Neural cell (in vitro differentiated cells): ENCODE measurements at regions not wholly inside any gene's neighbourhood (a gene's known extent, or its start where the extent isn't known, plus 50 kb on each side); places are given as distances from the start of the nearest gene placed in this dataset.

Experiments
- H2AFZ ChIP-seq: fragments of 200-600, 300-800 bp; sonication (generic), shearing (Covaris generic); 2 replicates; pipeline ENCODE4 v1.6.0; 2014; ENCODE audit warnings: low read depth, mild to moderate bottlenecking, antibody characterized with exemption, low read length, moderate library complexity
- H3F3A ChIP-seq: fragments of 200-600 bp; shearing (Covaris generic); 2 replicates; pipeline ENCODE4 v1.6.1; 2016; ENCODE audit warnings: mild to moderate bottlenecking, moderate library complexity, mixed read lengths, antibody characterized with exemption, low read length; ENCODE audit not compliant: insufficient read depth, poor library complexity, severe bottlenecking
- H3K27ac ChIP-seq: fragments of 200-600, 300-800 bp; sonication (generic), shearing (Covaris generic); 2 replicates; pipeline ENCODE4 v1.5.1; 2014; ENCODE audit warnings: mild to moderate bottlenecking, low read length, moderate library complexity
- H3K27me3 ChIP-seq: fragments of 300-800, 200-600 bp; sonication (generic), shearing (Covaris generic); 2 replicates; pipeline ENCODE4 v1.6.0; 2014; ENCODE audit warnings: mild to moderate bottlenecking, low read depth, low read length, moderate library complexity; ENCODE audit not compliant: insufficient read depth
- H3K36me3 ChIP-seq: fragments of 300-800, 200-600 bp; sonication (generic), shearing (Covaris generic); 2 replicates; pipeline ENCODE4 v1.5.1; 2014; ENCODE audit warnings: mild to moderate bottlenecking, antibody characterized with exemption, low read length, moderate library complexity; ENCODE audit not compliant: insufficient read depth
- H3K4me2 ChIP-seq: fragments of 300-800, 200-600 bp; sonication (generic), shearing (Covaris generic); 2 replicates; pipeline ENCODE4 v1.6.0; 2014; ENCODE audit warnings: mild to moderate bottlenecking, low read length
- H3K4me3 ChIP-seq: fragments of 300-800, 200-600 bp; sonication (generic), shearing (Covaris generic); 2 replicates; pipeline ENCODE4 v1.5.1; 2014; ENCODE audit warnings: mild to moderate bottlenecking, low read length, moderate library complexity
- H3K79me2 ChIP-seq: fragments of 200-600 bp; shearing (Covaris generic); replicated peaks from 2 replicates; pipeline ENCODE4 v1.6.0; 2014; ENCODE audit warnings: mild to moderate bottlenecking, low read length, moderate library complexity; ENCODE audit not compliant: insufficient read depth
- H3K9ac ChIP-seq: fragments of 300-800, 200-600 bp; sonication (generic), shearing (Covaris generic); 2 replicates; pipeline ENCODE4 v1.6.1; 2016; ENCODE audit warnings: mild to moderate bottlenecking, low read length, mixed read lengths
- H3K9me2 ChIP-seq: fragments of 200-600 bp; shearing (Covaris generic); 2 replicates; pipeline ENCODE4 v1.6.1; 2016; ENCODE audit warnings: mild to moderate bottlenecking, low read length, mixed read lengths; ENCODE audit not compliant: insufficient read depth
- H3K9me3 ChIP-seq: fragments of 200-600, 300-800 bp; sonication (generic), shearing (Covaris generic); 2 replicates; pipeline ENCODE4 v1.6.1; 2016; ENCODE audit warnings: mild to moderate bottlenecking, mixed run types, low read length, moderate library complexity, mixed read lengths
- H4K20me1 ChIP-seq: fragments of 200-600 bp; shearing (Covaris generic); 2 replicates; pipeline ENCODE4 v1.6.1; 2016; ENCODE audit warnings: mild to moderate bottlenecking, mixed run types; ENCODE audit not compliant: insufficient read depth
- CTCF ChIP-seq: fragments of 450-650 bp; IDR thresholded peaks from 2 replicates; pipeline ENCODE4 v1.5.1; 2014; ENCODE audit warnings: antibody characterized with exemption, mild to moderate bottlenecking, moderate library complexity; ENCODE audit not compliant: poor library complexity, severe bottlenecking
- EP300 ChIP-seq: fragments of 450-650 bp; conservative IDR thresholded peaks from 2 replicates; pipeline ENCODE4 v1.6.1; 2014; ENCODE audit warnings: antibody characterized with exemption, mild to moderate bottlenecking, moderate library complexity; ENCODE audit not compliant: poor library complexity, severe bottlenecking
- EZH2 ChIP-seq: fragments of 200-600, 300-800 bp; shearing (Covaris generic), sonication (generic); IDR thresholded peaks from 2 replicates; pipeline ENCODE4 v1.6.1; 2014; ENCODE audit warnings: antibody characterized with exemption, low read length, borderline replicate concordance, mild to moderate bottlenecking; ENCODE audit not compliant: insufficient read depth, poor library complexity, severe bottlenecking
- MXI1 ChIP-seq: fragments of 450-650 bp; conservative IDR thresholded peaks from 2 replicates; pipeline ENCODE4 v1.6.1; 2014; ENCODE audit warnings: antibody characterized with exemption, mild to moderate bottlenecking; ENCODE audit not compliant: poor library complexity, severe bottlenecking
- POLR2AphosphoS5 ChIP-seq: IDR thresholded peaks from 2 replicates; pipeline ENCODE4 v1.6.1; 2012
- RAD21 ChIP-seq: fragments of 450-650 bp; conservative IDR thresholded peaks from 2 replicates; pipeline ENCODE4 v1.6.1; 2014; ENCODE audit warnings: antibody characterized with exemption, mild to moderate bottlenecking, moderate library complexity
- SMC3 ChIP-seq: fragments of 450-650 bp; conservative IDR thresholded peaks from 2 replicates; pipeline ENCODE4 v1.6.1; 2014; ENCODE audit warnings: antibody characterized with exemption, mild to moderate bottlenecking, moderate library complexity; ENCODE audit not compliant: poor library complexity
- TAF1 ChIP-seq: IDR thresholded peaks from 2 replicates; pipeline ENCODE4 v1.6.1; 2012; ENCODE audit warnings: low read depth
- TF ChIP-seq, protein P1 (sequence below): IDR thresholded peaks from 2 replicates; pipeline ENCODE4 v1.6.1; 2012; ENCODE audit warnings: borderline replicate concordance

DNA sequence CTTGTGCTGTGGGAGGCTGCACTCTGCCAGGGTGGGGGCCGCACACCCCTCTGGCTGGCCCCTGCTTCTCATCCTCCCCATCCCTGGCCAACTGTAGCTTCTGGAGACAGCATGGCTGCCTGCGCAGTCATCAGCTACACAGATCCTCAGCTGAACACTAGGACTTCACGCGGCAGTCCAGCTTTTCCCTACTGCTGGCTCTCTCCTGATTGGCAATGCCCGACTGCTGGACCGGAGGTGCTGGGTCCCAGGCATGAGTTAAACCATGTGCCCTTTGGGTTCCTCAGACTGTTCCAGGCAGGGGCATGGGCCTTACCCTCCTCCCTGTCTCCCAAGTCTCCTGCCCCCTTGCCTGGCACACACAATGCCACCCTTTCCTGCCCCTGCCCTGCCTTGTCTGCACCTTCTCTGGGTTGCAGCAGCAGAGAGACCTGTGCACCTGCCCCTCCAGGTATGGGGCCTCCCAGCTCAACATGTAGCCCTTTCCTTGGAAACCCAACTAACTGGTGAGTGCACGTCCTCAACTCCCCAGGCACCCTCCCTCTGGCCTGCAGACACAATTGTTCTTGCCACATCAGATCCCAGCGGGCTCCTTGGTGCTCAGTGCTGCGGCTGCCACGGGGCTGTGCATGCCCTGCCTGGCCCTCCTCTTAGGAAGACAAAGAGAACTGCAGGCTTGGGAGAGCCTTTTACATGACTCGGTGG, 1039.2 kb downstream of the TBC1D22A start:
- Histone ChIP-seq H2AFZ (no peak overlapping the region), H3K4me3 (no peak overlapping the region), H3K9me2 (no peaks in the 10 kb centered on the region), H3K27me3 (no peaks in the 10 kb centered on the region), H3K9ac (no peak overlapping the region), H3K27ac (no peak overlapping the region), H3K36me3 (no peaks in the 10 kb centered on the region), H3F3A (no peaks in the 10 kb centered on the region), H3K4me2 (no peak overlapping the region), H3K79me2 (no peaks in the 10 kb centered on the region), H3K9me3 (no peaks in the 10 kb centered on the region), H4K20me1 (no peaks in the 10 kb centered on the region)
- TF ChIP-seq CTCF = no peak

- no peaks in the 10 kb centered on the region for H3K9me2 ChIP-seq
- H3K9ac ChIP-seq = no peak overlapping the region
- H3K79me2 ChIP-seq = no peaks in the 10 kb centered on the region
- H3K4me2 ChIP-seq = no peak overlapping the region
- no peak overlapping the region for H2AFZ ChIP-seq
- no peaks in the 10 kb centered on the region for H4K20me1 ChIP-seq
- H3K27ac ChIP-seq = no peak overlapping the region
- no peaks in the 10 kb centered on the region for H3K9me3 ChIP-seq
- no peaks in the 10 kb centered on the region for H3K27me3 ChIP-seq
- TF ChIP-seq SMC3 = no peak
- TF ChIP-seq, protein P1, sequence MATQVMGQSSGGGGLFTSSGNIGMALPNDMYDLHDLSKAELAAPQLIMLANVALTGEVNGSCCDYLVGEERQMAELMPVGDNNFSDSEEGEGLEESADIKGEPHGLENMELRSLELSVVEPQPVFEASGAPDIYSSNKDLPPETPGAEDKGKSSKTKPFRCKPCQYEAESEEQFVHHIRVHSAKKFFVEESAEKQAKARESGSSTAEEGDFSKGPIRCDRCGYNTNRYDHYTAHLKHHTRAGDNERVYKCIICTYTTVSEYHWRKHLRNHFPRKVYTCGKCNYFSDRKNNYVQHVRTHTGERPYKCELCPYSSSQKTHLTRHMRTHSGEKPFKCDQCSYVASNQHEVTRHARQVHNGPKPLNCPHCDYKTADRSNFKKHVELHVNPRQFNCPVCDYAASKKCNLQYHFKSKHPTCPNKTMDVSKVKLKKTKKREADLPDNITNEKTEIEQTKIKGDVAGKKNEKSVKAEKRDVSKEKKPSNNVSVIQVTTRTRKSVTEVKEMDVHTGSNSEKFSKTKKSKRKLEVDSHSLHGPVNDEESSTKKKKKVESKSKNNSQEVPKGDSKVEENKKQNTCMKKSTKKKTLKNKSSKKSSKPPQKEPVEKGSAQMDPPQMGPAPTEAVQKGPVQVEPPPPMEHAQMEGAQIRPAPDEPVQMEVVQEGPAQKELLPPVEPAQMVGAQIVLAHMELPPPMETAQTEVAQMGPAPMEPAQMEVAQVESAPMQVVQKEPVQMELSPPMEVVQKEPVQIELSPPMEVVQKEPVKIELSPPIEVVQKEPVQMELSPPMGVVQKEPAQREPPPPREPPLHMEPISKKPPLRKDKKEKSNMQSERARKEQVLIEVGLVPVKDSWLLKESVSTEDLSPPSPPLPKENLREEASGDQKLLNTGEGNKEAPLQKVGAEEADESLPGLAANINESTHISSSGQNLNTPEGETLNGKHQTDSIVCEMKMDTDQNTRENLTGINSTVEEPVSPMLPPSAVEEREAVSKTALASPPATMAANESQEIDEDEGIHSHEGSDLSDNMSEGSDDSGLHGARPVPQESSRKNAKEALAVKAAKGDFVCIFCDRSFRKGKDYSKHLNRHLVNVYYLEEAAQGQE = no peak
- no peaks in the 10 kb centered on the region for H3K36me3 ChIP-seq
- H3K4me3 ChIP-seq = no peak overlapping the region
- H3F3A ChIP-seq = no peaks in the 10 kb centered on the region
Measured at GRCh38 chr22:47798229-47798628, 1035.8 kb downstream of the TBC1D22A start.

DNA sequence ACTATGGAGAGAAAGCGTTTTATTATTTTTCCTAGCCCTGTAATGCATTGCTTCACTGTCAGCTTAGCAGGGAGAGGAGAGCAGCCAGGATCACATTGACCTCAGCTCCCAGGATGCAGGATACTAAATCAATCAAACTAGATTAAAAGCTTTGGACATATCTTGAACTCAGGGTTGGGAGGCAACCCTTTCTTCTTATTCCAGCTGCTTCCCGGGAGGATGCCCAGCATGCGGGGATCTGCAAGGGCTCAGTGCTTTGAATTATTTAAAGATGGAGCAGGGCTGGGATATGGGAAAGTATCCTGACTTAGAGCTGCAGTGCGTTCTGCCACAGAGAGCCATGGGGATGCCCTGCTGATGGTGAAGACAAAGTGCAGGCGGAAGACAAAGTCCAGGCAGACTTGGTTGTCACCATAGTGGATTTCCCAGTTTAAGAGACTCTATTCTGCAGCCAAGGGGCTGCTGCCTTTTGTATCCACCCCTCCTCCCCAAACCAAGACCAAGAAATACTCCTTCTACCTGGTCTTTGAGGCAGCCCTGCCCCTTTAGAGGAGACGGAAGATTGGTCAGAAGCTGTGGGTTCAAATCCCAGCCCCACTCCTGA, 1035.0 kb downstream of the TBC1D22A start:
- Histone ChIP-seq H3K9me3 (no peaks in the 10 kb centered on the region), H3K79me2 (no peaks in the 10 kb centered on the region)
- no peak for TF ChIP-seq TAF1
- TF ChIP-seq EZH2 = no peak
- no peak for TF ChIP-seq EP300
- no peak for TF ChIP-seq MXI1
- TF ChIP-seq, protein P1 = no peak
- no peak for TF ChIP-seq RAD21
- TF ChIP-seq SMC3 = no peak
- no peak for TF ChIP-seq POLR2AphosphoS5
- TF ChIP-seq CTCF = no peak

More for the DNA sequence above, 1035.0 kb downstream of the TBC1D22A start:
- Histone ChIP-seq H3K36me3 (no peaks in the 10 kb centered on the region), H3K4me2 (no peak overlapping the region), H3K9ac (no peak overlapping the region), H3K4me3 (no peak overlapping the region), H3K27me3 (no peaks in the 10 kb centered on the region), H2AFZ (no peak overlapping the region), H3K27ac (no peak overlapping the region), H3F3A (no peaks in the 10 kb centered on the region), H3K9me2 (no peaks in the 10 kb centered on the region), H4K20me1 (no peaks in the 10 kb centered on the region)
